Sigmoid colon (tissue), 6 donors: ENCODE measurements at regions not wholly inside any gene's neighbourhood (a gene's known extent, or its start where the extent isn't known, plus 50 kb on each side); places are given as distances from the start of the nearest gene placed in this dataset.

Experiments
- DNase-seq: peaks from one replicate; pipeline ENCODE4 v3.0.0-alpha.2; 2019
- H3K27ac ChIP-seq, 4 donors: fragments of 200-600 bp; sonication (generic); one replicate each; pipeline ENCODE4 v1.5.1; 2016 to 2019; ENCODE audit warnings: mild to moderate bottlenecking in 1 of 4
- H3K27me3 ChIP-seq, 3 donors: fragments of 200-600 bp; sonication (generic); one replicate each; pipeline ENCODE4 v1.5.1; 2019; ENCODE audit warnings: mild to moderate bottlenecking in 1 of 3
- H3K36me3 ChIP-seq, 4 donors: fragments of 200-600 bp; sonication (generic); one replicate each; pipeline ENCODE4 v1.5.1; 2016 to 2019
- H3K4me1 ChIP-seq, 4 donors: fragments of 200-600 bp; sonication (generic); one replicate each; pipeline ENCODE4 v1.5.1; 2017 to 2019
- H3K4me3 ChIP-seq, 4 donors: fragments of 200-600 bp; sonication (generic); one replicate each; pipeline ENCODE4 v1.5.1; 2017 to 2019; ENCODE audit warnings: mild to moderate bottlenecking in 2 of 4, moderate library complexity in 1 of 4
- H3K9me3 ChIP-seq, 4 donors: fragments of 200-600 bp in 3 of 4; sonication (generic) in 3 of 4; one replicate each; pipeline versions ENCODE4 v1.5.1 to v1.6.1; 2013 to 2019
- EP300 ChIP-seq, 4 donors: sonication (generic); formaldehyde crosslinking; IDR thresholded peaks; one replicate each; pipeline ENCODE4 v1.6.1; 2017; ENCODE audit warnings: antibody characterized with exemption in 4 of 4
- POLR2A ChIP-seq, 2 donors: fragments of 450-650 bp; IDR thresholded peaks; one replicate each; pipeline ENCODE4 v1.6.1; 2016; ENCODE audit warnings: antibody characterized with exemption in 2 of 2, mild to moderate bottlenecking in 2 of 2, moderate library complexity in 2 of 2
- POLR2AphosphoS5 ChIP-seq, 4 donors: sonication (generic); formaldehyde crosslinking; IDR thresholded peaks; one replicate each; pipeline ENCODE4 v1.6.1; 2017; ENCODE audit warnings: antibody characterized with exemption in 4 of 4
- WGBS, 2 donors: extraction: QIAGEN DNeasy Blood & Tissue Kit; methylation state at CpG; one replicate each; pipeline ENCODE4 v1.1.7; 2013; 5-methylcytosine and 5-hydroxymethylcytosine counted together
- intact Hi-C: fragments of 100-400 bp; cut with DNase I; formaldehyde crosslinking; loops from one replicate; pipeline ENCODE4 v1.15.1; 2023
- TF ChIP-seq, protein P1 (sequence below), 4 experiments: fragments of 450-650 bp in 3 of 4; fragments of 200-600 bp in 1 of 4; IDR thresholded peaks; one replicate each; pipeline ENCODE4 v1.5.1; 2016 to 2019; ENCODE audit warnings: antibody characterized with exemption in 4 of 4, mild to moderate bottlenecking in 3 of 4, moderate library complexity in 2 of 4
- donor health status: healthy with polysubstance abuse.
- donor health status: healthy.

DNA sequence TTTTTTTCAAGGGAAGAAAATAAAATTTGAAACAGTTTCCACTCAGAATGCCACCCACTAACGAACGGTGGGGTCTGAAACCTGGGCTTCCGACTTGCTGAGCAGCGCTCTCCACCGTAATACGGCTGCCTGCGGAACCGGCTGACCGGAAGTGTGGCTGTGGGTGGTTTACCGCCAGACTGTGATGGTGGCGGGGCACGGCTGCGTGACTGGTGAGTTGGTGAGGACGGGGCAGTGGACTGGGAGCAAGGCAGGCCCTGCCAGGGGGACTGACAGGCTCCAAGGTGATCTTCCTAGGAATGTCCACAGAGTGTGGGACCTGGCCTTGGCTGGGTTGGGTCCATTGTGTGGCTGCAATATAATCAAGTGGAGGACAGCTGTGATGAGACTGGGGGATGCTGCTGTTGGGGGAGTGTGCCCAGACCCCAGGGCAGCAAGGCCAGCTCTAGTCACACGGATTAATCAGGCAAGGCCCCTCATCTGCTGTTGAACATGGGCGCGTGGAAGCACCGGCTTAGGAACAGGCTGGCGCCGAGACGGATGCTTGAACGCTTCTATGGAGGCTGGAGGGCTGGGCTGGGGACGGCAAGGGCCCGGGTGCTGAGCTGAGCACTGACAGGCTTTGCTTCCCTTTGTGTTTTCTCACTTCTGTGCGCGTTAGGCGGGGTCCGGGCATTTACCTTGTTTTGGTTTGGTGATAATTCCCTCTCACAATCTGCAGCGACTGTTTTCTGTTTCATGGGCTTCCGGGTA, 357.7 kb upstream of the SPRED2 start:
- intact Hi-C loops = no loop called here
- 85 to 90% methylated on average over 30 of the region's 30 CpGs for WGBS, 2 donors

DNA sequence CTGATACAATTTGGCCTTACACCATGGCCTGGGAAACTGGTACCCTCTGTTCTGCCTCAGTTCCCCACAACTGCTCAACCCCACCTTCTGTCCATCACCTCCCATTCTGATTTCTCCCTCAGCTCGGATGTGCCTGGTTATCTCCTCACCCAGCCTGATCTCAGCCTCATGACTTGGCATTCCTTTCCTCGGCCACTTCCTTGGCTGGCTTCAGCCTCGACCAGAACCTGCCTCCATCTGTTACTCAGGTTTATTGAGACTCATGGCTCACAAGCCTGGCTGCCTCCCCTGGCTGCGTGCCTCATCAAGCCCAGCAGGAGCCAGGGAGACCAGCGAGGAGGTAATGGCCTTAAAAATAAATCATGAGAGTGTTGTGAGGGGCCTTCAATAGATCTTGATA, 356.2 kb upstream of the SPRED2 start:
- Histone ChIP-seq H3K4me3 (no peak overlapping the region), H3K9me3 (no peaks in the 10 kb centered on the region), H3K4me1 (no peaks in the 10 kb centered on the region), H3K27ac (no peak overlapping the region), H3K36me3 (no peaks in the 10 kb centered on the region), H3K27me3 (no peaks in the 10 kb centered on the region)
- DNase-seq = no peak
- intact Hi-C loops = no loop called here
- TF ChIP-seq POLR2A (IDR thresholded peaks at IDR 0.05) (no peak), POLR2AphosphoS5 (IDR thresholded peaks at IDR 0.05) (no peak), EP300 (IDR thresholded peaks at IDR 0.05) (no peak)
- TF ChIP-seq, protein P1, sequence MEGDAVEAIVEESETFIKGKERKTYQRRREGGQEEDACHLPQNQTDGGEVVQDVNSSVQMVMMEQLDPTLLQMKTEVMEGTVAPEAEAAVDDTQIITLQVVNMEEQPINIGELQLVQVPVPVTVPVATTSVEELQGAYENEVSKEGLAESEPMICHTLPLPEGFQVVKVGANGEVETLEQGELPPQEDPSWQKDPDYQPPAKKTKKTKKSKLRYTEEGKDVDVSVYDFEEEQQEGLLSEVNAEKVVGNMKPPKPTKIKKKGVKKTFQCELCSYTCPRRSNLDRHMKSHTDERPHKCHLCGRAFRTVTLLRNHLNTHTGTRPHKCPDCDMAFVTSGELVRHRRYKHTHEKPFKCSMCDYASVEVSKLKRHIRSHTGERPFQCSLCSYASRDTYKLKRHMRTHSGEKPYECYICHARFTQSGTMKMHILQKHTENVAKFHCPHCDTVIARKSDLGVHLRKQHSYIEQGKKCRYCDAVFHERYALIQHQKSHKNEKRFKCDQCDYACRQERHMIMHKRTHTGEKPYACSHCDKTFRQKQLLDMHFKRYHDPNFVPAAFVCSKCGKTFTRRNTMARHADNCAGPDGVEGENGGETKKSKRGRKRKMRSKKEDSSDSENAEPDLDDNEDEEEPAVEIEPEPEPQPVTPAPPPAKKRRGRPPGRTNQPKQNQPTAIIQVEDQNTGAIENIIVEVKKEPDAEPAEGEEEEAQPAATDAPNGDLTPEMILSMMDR (IDR thresholded peaks at IDR 0.05) = no peak
- WGBS, 2 donors = 71 to 80% methylated on average over 5 of the region's 5 CpGs

More for the DNA sequence above, 357.7 kb upstream of the SPRED2 start:
- no peaks in the 10 kb centered on the region for H3K27me3 ChIP-seq
- TF ChIP-seq POLR2AphosphoS5 (IDR thresholded peaks at IDR 0.05) (no peak), EP300 (IDR thresholded peaks at IDR 0.05) (no peak), POLR2A (IDR thresholded peaks at IDR 0.05) (no peak)
- TF ChIP-seq, protein P1 (IDR thresholded peaks at IDR 0.05) = no peak
- no peak for DNase-seq
- no peaks in the 10 kb centered on the region for H3K9me3 ChIP-seq
- H3K4me3 ChIP-seq = no peak overlapping the region
- H3K36me3 ChIP-seq = no peaks in the 10 kb centered on the region
- H3K27ac ChIP-seq = no peak overlapping the region
- no peaks in the 10 kb centered on the region for H3K4me1 ChIP-seq

DNA sequence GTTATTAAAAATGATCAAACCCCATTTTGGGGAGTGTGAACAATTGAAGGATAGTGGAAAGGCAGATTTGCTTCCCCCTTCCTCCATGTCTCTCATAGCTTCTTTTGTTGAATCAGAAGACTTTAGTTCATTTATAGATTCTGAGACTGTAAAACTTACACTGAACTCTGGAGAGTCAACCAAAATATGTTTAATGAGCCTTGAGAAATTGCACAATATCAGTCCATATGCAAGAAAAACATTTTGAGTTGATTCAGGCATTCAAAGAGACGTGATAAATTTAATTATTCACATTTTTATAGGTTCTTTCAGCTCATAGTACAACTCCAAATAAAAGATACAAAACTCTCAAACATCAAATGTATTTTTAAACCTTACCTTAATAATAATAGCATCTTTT, 354.4 kb upstream of the SPRED2 start:
- 11 to 25% methylated on average over 1 of the region's 1 CpG for WGBS, 2 donors
- H3K27ac ChIP-seq = no peak overlapping the region
- no peak overlapping the region for H3K4me3 ChIP-seq
- TF ChIP-seq POLR2A (IDR thresholded peaks at IDR 0.05) (no peak), EP300 (IDR thresholded peaks at IDR 0.05) (no peak), POLR2AphosphoS5 (IDR thresholded peaks at IDR 0.05) (no peak)
- TF ChIP-seq, protein P1 (IDR thresholded peaks at IDR 0.05) = no peak
- no peaks in the 10 kb centered on the region for H3K9me3 ChIP-seq
- H3K36me3 ChIP-seq = no peaks in the 10 kb centered on the region
- no peaks in the 10 kb centered on the region for H3K4me1 ChIP-seq
- no peak for DNase-seq
- no peaks in the 10 kb centered on the region for H3K27me3 ChIP-seq
- intact Hi-C loops = no loop called here

DNA sequence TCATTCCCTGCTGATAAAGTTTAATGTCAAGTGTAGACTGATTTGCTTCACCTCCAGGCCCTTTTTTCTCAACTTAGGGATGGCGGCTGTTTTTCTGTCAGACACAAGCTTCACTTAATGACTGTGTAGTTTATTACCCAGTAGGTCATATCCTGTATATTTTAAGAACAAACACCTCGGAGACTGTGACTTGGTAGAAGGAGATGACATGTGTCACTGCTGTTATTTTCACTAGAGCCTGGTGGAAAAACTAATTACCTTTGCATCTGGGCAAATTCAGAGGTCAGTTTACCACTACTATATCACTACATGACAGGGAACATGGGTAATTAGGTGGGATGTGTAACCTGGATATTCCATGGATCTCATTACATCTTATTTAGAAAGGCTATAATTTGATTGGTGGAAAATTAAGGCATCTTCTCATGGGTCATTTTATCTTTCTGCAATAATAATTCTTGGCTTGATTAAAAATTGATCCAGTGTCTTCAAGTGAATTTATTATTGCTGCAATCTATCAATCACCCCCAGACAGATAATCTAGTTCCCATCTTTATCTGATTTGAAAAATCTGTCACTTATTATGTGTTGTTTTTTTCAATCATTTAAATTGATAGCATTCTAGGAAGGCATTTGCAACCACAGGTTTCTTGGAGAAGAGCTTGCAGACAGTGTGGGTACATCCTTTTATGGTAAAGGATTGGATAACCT, 353.8 kb upstream of the SPRED2 start:
- no peak overlapping the region for H3K4me3 ChIP-seq
- no peaks in the 10 kb centered on the region for H3K4me1 ChIP-seq
- intact Hi-C loops = no loop called here
- no peak for DNase-seq
- H3K9me3 ChIP-seq = no peaks in the 10 kb centered on the region
- no peak overlapping the region for H3K27ac ChIP-seq
- H3K36me3 ChIP-seq = no peaks in the 10 kb centered on the region
- TF ChIP-seq POLR2AphosphoS5 (IDR thresholded peaks at IDR 0.05) = no peak
- TF ChIP-seq EP300 (IDR thresholded peaks at IDR 0.05) = no peak
- TF ChIP-seq, protein P1 (IDR thresholded peaks at IDR 0.05) = no peak
- TF ChIP-seq POLR2A (IDR thresholded peaks at IDR 0.05) = no peak
- WGBS, 2 donors = 28 to 53% methylated on average over 2 of the region's 2 CpGs
- H3K27me3 ChIP-seq = no peaks in the 10 kb centered on the region
